ENCODE measurements at regions not wholly inside any gene's neighbourhood (a gene's known extent, or its start where the extent isn't known, plus 50 kb on each side); places are given as distances from the start of the nearest gene placed in this dataset.

DNA sequence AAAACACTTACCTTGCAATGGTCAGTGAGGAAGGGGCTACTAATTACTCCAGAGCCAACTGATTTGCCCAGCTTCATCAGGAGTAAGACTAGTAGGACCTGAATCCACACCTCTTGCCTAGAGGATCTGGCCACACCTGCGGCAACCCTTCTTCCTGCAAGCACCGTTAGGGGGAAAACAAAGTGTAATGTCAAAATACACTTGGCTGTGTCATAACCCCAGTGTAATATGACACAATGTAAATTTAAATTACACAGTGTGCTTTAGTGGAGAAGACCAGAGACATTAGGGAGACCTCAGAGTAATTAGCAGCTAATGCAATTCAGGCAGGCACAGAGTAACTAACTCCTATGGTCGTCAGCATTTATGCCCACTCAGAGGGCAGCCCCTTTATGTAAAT is 308.5 kb upstream of the ARRDC4 start:
- no peak overlapping the region for H3K4me3 ChIP-seq (ENCODE audit: insufficient read depth, low read depth, low read length)
- DNase-seq (no peak), ATAC-seq (ENCODE audit: low read depth) (no peak)
- no peak overlapping the region for H2BK5ac ChIP-seq (ENCODE audit: low read depth, low read length, poor library complexity, severe bottlenecking)
- H3K18ac ChIP-seq (ENCODE audit: low read depth, low read length) = no peak overlapping the region
- H4K20me1 ChIP-seq (ENCODE audit: insufficient read depth, low read length) = no peaks in the 10 kb centered on the region
- no peaks in the 10 kb centered on the region for H3K4me1 ChIP-seq (ENCODE audit: control insufficient read depth, insufficient read depth, low read length)
- no peak overlapping the region for H2AFZ ChIP-seq (replicated peaks; ENCODE audit: low read length, poor library complexity)
- H2AK5ac ChIP-seq (ENCODE audit: low read depth, low read length) = no peak overlapping the region
- H3K27me3 ChIP-seq (ENCODE audit: control insufficient read depth, insufficient read depth, low read length) = no peaks in the 10 kb centered on the region
- H4K8ac ChIP-seq (ENCODE audit: low read depth in 2 of 2, low read length in 2 of 2) = no peak overlapping the region
- H3K14ac ChIP-seq (replicated peaks; ENCODE audit: low read depth, low read length) = no peak overlapping the region
- H3K4me2 ChIP-seq (ENCODE audit: low read depth, low read length) = no peak overlapping the region
- TF ChIP-seq NFE2L2 (IDR thresholded peaks at IDR 0.05; ENCODE audit: low read depth, low read length) (no peak), POLR2A (IDR thresholded peaks at IDR 0.05; ENCODE audit: low read depth, low read length) (no peak), MAZ (IDR thresholded peaks at IDR 0.05; ENCODE audit: borderline replicate concordance, low read depth, low read length) (no peak), SMC3 (IDR thresholded peaks at IDR 0.05; ENCODE audit: low read depth, low read length) (no peak), CHD1 (IDR thresholded peaks at IDR 0.05; ENCODE audit: low read depth, low read length) (no peak), MXI1 (IDR thresholded peaks at IDR 0.05; ENCODE audit: borderline replicate concordance, low read depth, low read length) (no peak), RAD21 (IDR thresholded peaks at IDR 0.05; ENCODE audit: low read length) (no peak), CEBPB (IDR thresholded peaks at IDR 0.05; ENCODE audit: low read depth, low read length) (no peak), FOS (IDR thresholded peaks at IDR 0.05; ENCODE audit: low read depth, low read length) (no peak)
- TF ChIP-seq, protein P1, sequence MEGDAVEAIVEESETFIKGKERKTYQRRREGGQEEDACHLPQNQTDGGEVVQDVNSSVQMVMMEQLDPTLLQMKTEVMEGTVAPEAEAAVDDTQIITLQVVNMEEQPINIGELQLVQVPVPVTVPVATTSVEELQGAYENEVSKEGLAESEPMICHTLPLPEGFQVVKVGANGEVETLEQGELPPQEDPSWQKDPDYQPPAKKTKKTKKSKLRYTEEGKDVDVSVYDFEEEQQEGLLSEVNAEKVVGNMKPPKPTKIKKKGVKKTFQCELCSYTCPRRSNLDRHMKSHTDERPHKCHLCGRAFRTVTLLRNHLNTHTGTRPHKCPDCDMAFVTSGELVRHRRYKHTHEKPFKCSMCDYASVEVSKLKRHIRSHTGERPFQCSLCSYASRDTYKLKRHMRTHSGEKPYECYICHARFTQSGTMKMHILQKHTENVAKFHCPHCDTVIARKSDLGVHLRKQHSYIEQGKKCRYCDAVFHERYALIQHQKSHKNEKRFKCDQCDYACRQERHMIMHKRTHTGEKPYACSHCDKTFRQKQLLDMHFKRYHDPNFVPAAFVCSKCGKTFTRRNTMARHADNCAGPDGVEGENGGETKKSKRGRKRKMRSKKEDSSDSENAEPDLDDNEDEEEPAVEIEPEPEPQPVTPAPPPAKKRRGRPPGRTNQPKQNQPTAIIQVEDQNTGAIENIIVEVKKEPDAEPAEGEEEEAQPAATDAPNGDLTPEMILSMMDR (conservative IDR thresholded peaks at IDR 0.05; ENCODE audit: low read depth, low read length) = no peak
- TF ChIP-seq, protein P2, sequence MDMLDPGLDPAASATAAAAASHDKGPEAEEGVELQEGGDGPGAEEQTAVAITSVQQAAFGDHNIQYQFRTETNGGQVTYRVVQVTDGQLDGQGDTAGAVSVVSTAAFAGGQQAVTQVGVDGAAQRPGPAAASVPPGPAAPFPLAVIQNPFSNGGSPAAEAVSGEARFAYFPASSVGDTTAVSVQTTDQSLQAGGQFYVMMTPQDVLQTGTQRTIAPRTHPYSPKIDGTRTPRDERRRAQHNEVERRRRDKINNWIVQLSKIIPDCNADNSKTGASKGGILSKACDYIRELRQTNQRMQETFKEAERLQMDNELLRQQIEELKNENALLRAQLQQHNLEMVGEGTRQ (IDR thresholded peaks at IDR 0.05; ENCODE audit: low read depth, low read length) = no peak
- intact Hi-C loops (cut with micrococcal nuclease) (no loop called here), in situ Hi-C loops (cut with MboI; ENCODE audit: low sequenced_read_pairs) (no loop called here), dilution Hi-C loops (cut with HindIII; ENCODE audit: low sequenced_read_pairs, unreplicated experiment) (no loop called here)
- H2AK9ac ChIP-seq (replicated peaks; ENCODE audit: low read depth, low read length, poor library complexity) = no peak overlapping the region
- H3K9me1 ChIP-seq (ENCODE audit: insufficient read depth, low read length) = no peaks in the 10 kb centered on the region
- no peak overlapping the region for H3K23ac ChIP-seq (ENCODE audit: low read depth, low read length)
- no peak overlapping the region for H2BK120ac ChIP-seq (ENCODE audit: low read depth, low read length)
- no TSS peak for BruUV-seq (replicated peaks)
- H4K91ac ChIP-seq (ENCODE audit: insufficient read depth, low read depth, low read length) = no peak overlapping the region
- no peak overlapping the region for H2BK20ac ChIP-seq (ENCODE audit: low read depth, low read length)
- no peaks in the 10 kb centered on the region for H3K36me3 ChIP-seq (ENCODE audit: control insufficient read depth, insufficient read depth, low read length)
- no peak overlapping the region for H3K9ac ChIP-seq (ENCODE audit: low read depth, low read length)
- no peak overlapping the region for H2BK15ac ChIP-seq (ENCODE audit: low read depth, low read length)
- ChIA-PET CTCF (interaction anchor here (1.1 kb wide), 1 partner anchor 105 kb away, joined by 3 read pairs; no protein-coding TSS in a partner anchor), POLR2A (ENCODE audit: unreplicated experiment) (no interaction called here)
- WGBS, 2 experiments (ENCODE audit: extremely low coverage in 2 of 2, insufficient read length in 1 of 2) = no CpG with 5 or more reads among the region's 3 CpGs
- H4K5ac ChIP-seq (ENCODE audit: low read depth, low read length) = no peak overlapping the region
- no peak overlapping the region for H3K4ac ChIP-seq (ENCODE audit: low read depth, low read length)
- H3K56ac ChIP-seq (ENCODE audit: extremely low read depth, insufficient read depth, low read length) = no peak overlapping the region
- H3K9me3 ChIP-seq (ENCODE audit: control insufficient read depth, insufficient read depth, low read length) = peaks cover 16% of the 10 kb centered on the region
- no peak overlapping the region for H3K27ac ChIP-seq (ENCODE audit: insufficient read depth, low read length)
- H3K79me1 ChIP-seq (ENCODE audit: low read depth in 1 of 2, low read length in 2 of 2) = no peaks in the 10 kb centered on the region

All from IMR-90 (cell line).